ENCODE measurements at regions not wholly inside any gene's neighbourhood (a gene's known extent, or its start where the extent isn't known, plus 50 kb on each side); places are given as distances from the start of the nearest gene placed in this dataset.

DNA sequence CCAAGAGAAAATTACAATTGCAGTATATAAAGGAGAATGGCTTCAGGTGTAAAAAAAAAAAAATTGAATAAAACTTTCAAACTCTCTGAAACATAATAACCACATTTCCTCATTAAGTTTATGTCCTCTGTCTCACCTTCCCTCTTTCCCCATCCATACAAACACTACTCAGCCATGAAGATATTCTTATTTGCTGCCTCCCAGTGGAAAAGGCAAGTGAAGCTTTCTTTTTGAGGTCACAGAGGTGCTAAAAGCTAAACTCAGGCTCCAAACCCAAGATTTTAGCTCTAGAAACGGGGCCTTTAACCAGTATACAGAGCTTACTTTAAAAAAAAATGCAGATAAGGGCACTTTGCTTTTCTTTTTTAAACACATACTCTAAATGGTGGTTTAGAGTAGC, 1568.5 kb downstream of the FAM181B start:
- TF ChIP-seq ZNF274 (IDR thresholded peaks at IDR 0.05; ENCODE audit: low read depth, low read length) = no peak
- TF ChIP-seq YY1 (IDR thresholded peaks at IDR 0.05; ENCODE audit: insufficient read depth, insufficient read length) = no peak
- no peak for TF ChIP-seq SUZ12 (IDR thresholded peaks at IDR 0.05; ENCODE audit: extremely low read depth, insufficient read depth, insufficient read length)
